ENCODE measurements at regions not wholly inside any gene's neighbourhood (a gene's known extent, or its start where the extent isn't known, plus 50 kb on each side); places are given as distances from the start of the nearest gene placed in this dataset.

DNA sequence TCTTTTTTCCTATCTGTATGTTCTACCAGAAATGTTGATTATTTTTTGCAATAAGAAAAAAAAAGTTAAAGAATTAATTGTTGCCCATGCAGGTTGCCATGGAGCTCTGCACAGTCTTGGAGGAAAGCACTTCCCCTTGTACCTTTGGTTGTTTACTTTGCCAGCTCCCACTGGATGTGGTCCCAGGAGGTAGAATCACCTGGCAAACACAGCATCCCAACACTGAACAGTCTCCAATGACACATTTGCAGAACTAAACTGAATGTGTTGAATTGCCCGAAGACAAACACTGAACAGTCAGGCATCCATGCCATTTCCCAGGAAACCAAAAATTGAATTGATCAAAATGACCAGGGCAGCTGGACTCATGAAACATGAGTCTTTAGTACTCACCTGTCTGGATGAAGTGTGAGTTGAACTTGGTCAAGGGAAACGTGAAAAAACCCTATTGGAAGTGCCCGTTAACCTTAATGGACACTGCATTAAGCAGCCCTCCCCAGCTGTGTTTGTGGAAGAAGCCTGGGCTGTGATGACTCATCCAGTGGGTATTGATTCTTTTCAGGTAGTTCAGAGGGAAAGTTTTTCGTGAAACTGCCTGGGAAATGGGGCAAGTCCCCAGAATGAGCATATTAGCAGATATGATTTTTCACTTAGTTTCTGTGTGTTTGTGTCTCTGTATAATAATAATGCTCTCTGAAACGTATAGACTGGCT is 284.7 kb upstream of the STT3B start:
- H3K9ac ChIP-seq (ENCODE audit: low read depth in 2 of 2, low read length in 2 of 2): no peak overlapping the region
- DNase-seq: no peak
- intact Hi-C loops (cut with DNase I): no loop called here
- no peaks in the 10 kb centered on the region for H3K4me1 ChIP-seq
- no peaks in the 10 kb centered on the region for H3K9me3 ChIP-seq
- no peaks in the 10 kb centered on the region for H3K27me3 ChIP-seq
- TF ChIP-seq, protein P1, sequence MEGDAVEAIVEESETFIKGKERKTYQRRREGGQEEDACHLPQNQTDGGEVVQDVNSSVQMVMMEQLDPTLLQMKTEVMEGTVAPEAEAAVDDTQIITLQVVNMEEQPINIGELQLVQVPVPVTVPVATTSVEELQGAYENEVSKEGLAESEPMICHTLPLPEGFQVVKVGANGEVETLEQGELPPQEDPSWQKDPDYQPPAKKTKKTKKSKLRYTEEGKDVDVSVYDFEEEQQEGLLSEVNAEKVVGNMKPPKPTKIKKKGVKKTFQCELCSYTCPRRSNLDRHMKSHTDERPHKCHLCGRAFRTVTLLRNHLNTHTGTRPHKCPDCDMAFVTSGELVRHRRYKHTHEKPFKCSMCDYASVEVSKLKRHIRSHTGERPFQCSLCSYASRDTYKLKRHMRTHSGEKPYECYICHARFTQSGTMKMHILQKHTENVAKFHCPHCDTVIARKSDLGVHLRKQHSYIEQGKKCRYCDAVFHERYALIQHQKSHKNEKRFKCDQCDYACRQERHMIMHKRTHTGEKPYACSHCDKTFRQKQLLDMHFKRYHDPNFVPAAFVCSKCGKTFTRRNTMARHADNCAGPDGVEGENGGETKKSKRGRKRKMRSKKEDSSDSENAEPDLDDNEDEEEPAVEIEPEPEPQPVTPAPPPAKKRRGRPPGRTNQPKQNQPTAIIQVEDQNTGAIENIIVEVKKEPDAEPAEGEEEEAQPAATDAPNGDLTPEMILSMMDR (IDR thresholded peaks at IDR 0.05): no peak
- H3K36me3 ChIP-seq: no peaks in the 10 kb centered on the region
- H3K4me3 ChIP-seq: no peak overlapping the region
- H3K27ac ChIP-seq: no peak overlapping the region

DNA sequence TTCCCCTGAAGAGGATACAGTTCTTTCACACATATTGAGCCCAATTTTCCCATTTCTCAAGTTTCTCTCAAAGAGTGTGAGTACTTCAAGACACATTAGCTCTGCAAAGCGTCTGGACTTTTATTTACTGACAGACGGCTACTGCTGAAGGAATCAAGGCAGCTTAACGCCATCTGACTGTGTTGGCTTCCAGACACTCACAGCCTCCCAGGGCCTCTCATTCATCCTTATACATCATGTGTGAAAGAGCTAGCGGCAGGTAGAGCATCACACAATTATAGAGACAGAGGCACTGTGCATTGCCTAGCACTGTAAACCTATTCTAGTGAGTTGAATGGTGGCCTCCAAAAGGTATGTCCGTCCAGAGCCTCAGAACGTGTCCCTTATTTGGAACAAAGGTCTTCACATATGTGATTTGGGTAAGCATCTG is 284.1 kb upstream of the STT3B start:
- Histone ChIP-seq H3K27ac (no peak overlapping the region), H3K9ac (ENCODE audit: low read depth in 2 of 2, low read length in 2 of 2) (no peak overlapping the region), H3K4me3 (no peak overlapping the region), H3K36me3 (no peaks in the 10 kb centered on the region), H3K4me1 (no peaks in the 10 kb centered on the region), H3K9me3 (no peaks in the 10 kb centered on the region), H3K27me3 (no peaks in the 10 kb centered on the region)
- TF ChIP-seq, protein P1 (IDR thresholded peaks at IDR 0.05): no peak
- DNase-seq: no peak
- intact Hi-C loops (cut with DNase I): no loop called here

DNA sequence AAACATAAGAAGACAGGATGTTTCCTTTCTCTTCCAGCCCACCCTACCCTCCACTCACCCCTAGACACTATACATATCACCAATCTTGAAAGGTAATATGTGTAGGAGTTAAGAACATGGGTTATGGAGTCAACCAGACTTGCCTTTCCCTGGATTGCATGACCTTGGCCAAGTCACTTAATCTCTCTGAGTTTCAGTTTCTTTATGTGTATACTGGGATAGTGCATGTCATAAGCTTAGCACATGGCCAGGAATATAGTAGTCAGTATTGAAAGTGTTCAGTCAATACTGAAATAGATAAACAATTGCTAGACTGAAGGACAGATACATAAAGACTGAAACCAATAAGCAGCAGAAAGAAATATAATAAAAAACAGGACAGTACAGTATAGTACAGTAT is 283.2 kb upstream of the STT3B start:
- Histone ChIP-seq H3K9ac (ENCODE audit: low read depth in 2 of 2, low read length in 2 of 2) (no peak overlapping the region), H3K9me3 (no peaks in the 10 kb centered on the region), H3K4me1 (no peaks in the 10 kb centered on the region), H3K36me3 (no peaks in the 10 kb centered on the region), H3K27ac (no peak overlapping the region), H3K4me3 (no peak overlapping the region), H3K27me3 (no peaks in the 10 kb centered on the region)
- TF ChIP-seq, protein P1 (IDR thresholded peaks at IDR 0.05): no peak
- intact Hi-C loops (cut with DNase I): no loop called here
- no peak for DNase-seq

DNA sequence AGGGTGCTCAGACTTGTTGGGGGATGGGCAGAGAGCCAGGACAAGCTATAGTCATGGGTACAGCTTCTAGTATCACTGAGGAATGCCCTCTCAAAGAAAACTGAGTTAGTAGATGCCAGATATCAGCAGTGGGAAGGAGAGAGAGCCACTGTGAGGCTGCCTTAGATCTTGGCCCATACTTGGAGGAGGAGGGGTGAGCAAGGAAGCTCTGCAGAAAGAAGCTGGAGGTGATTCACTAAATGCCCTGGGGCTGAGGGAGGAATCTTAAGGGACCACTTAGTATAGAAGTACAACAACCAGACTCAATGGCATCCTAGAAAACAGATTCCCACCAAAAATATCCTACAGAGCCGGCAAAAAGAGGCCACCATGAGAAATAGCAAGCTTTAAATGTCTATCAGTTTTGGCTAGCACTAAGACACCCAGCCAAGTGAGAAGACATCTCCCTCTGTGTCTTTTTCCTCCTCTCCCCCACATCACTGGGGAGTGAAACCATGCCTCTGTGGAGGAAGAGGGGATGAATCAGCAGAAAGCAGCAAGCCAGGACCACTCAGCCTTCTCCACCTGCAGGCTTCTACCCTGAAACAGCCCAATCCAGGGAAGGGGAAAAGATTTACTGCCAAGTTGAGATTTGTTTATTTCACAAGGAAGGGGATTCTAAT is 282.5 kb upstream of the STT3B start:
- Histone ChIP-seq H3K36me3 (no peaks in the 10 kb centered on the region), H3K9ac (ENCODE audit: low read depth in 2 of 2, low read length in 2 of 2) (no peak overlapping the region), H3K27ac (no peak overlapping the region), H3K9me3 (no peaks in the 10 kb centered on the region), H3K4me1 (no peaks in the 10 kb centered on the region), H3K4me3 (no peak overlapping the region), H3K27me3 (no peaks in the 10 kb centered on the region)
- TF ChIP-seq, protein P1 (IDR thresholded peaks at IDR 0.05): no peak
- intact Hi-C loops (cut with DNase I): no loop called here
- no peak for DNase-seq

DNA sequence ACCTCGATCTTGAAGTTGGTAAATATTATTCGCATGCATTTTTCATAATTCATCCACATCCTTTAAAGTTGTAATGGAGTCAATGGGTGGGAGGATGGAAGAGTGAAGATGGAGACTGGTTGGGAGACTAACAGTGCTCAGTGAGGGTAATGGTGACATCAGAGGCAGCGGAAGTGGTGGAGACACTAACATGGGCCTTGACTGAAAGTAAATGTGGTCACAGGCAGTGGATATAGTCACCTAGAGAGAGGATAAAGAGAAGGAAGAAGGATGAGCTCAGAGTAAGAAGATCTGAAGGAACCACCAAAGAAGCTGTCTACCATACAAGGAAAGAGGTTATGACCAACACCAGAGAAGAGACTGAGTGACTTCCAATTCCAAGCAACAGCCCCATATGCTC is 281.6 kb upstream of the STT3B start:
- H3K9ac ChIP-seq (ENCODE audit: low read depth in 2 of 2, low read length in 2 of 2): no peak overlapping the region
- H3K27ac ChIP-seq: no peak overlapping the region
- TF ChIP-seq, protein P1 (IDR thresholded peaks at IDR 0.05): no peak
- H3K36me3 ChIP-seq: no peaks in the 10 kb centered on the region
- H3K4me1 ChIP-seq: no peaks in the 10 kb centered on the region
- no peaks in the 10 kb centered on the region for H3K27me3 ChIP-seq
- no peak overlapping the region for H3K4me3 ChIP-seq
- intact Hi-C loops (cut with DNase I): no loop called here
- DNase-seq: no peak
- no peaks in the 10 kb centered on the region for H3K9me3 ChIP-seq
